Left cardiac atrium (tissue), 4 donors: ENCODE measurements at regions not wholly inside any gene's neighbourhood (a gene's known extent, or its start where the extent isn't known, plus 50 kb on each side); places are given as distances from the start of the nearest gene placed in this dataset.
A peak's percentile ranks its signal among the peaks of the same experiment; 100 is the strongest.
"Not testable (repeated sequence)": the region's sequence is repeated elsewhere in the genome, so short reads cannot be mapped to it uniquely, and the experiment has no call there.

ENCODE experiments used
- ATAC-seq, 2 donors: fragments of 200-7000 bp; cut with Tn5 transposase; one replicate each; pipeline ENCODE4 v1.9.1; 2020; ENCODE audit warnings: mild to moderate bottlenecking in 2 of 2, moderate library complexity in 2 of 2
- DNase-seq: peaks from one replicate; pipeline ENCODE4 v3.0.0-alpha.2; 2020
- intact Hi-C, 2 donors: fragments of 100-400 bp; cut with DNase I; formaldehyde crosslinking; loops; one replicate each; pipeline versions ENCODE4 v1.14.1 to v1.15.1; 2022 to 2023
- donor health status: DM: no; HTN: yes; CAD: no.
- donor health status: DM: no; HTN: yes; CAD: no; lungs with severe emphysema.
- donor health status: DM: yes; HTN: yes; CAD: no.
- donor health status: Dilated cardiomyopathy.

DNA sequence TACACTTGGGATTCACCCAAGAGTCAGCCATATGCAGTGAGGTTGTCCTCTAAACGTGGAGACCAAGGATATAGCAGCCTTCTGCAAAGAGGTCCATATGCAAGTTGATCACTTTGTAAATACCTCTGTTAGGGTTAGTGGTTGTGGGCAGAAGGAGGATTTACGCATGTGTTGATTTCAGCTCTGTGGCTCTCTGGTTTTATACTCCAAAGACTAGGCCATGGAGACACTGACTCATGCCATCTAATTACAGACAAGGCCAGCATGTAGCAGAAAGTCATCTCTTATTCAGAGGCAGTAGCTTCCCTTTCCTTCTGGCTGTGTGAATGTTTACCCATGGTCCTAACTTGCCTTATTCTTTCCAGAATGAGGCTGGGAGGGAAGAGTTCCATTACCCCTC lies 140.9 kb upstream of the GOLGA6L4 start:
- DNase-seq, intact Hi-C loops, ATAC-seq: not testable (repeated sequence)

GRCh38 chr15:84097053-84097452 lies 138.5 kb upstream of the GOLGA6L4 start:
- intact Hi-C loops: not testable (repeated sequence)

GRCh38 chr15:84098604-84099003 lies 137.0 kb upstream of the GOLGA6L4 start:
- ATAC-seq (no peak), DNase-seq (no peak)
- intact Hi-C loops: no loop called here

More at GRCh38 chr15:84097053-84097452, 138.5 kb upstream of the GOLGA6L4 start:
- ATAC-seq, DNase-seq: not testable (repeated sequence)

DNA sequence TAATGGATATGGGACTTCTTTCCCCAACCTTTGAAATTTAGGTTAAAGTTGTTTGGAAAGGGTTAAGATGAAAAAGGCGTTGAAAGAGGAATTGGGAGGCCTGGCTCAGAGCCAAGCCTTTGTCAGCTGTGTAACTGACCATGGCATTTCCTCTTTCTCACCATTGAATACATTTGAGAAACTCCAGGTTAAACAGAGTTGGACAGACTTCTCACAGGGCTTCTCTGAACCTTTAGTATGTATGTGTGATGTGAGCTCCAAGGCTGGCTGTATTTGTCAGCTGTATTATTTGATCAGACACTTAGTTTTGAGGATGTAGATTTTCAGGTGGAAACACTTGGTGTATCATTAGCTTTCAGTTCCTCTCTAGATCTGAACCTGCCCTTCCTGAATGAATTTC lies 136.4 kb upstream of the GOLGA6L4 start:
- intact Hi-C loops: no loop called here
- peak; percentile 52 for DNase-seq
- no peak for ATAC-seq

- DNase-seq (no peak), ATAC-seq (no peak)
- intact Hi-C loops: no loop called here
These were observed 132.2 kb upstream of the GOLGA6L4 start for GRCh38 chr15:84103345-84103744.

DNA sequence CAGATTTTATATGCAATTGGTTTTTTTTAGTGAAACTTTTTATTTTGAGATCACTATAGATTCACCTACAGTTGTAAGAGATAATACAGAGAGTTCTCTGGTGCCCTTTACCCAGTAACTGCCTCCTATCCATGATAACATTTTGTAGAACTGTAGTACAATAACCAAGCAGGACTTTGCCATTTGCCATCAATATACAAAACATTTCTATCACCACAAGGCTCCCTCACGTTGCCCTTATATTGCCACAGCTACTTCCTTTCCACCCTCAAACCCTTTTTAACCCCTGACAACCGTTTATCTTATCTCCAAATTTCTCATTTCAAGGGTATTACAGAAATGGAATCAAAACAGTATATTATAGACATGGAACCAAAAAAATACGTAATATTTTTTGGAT lies 130.7 kb upstream of the GOLGA6L4 start:
- ATAC-seq: no peak
- DNase-seq: no peak
- intact Hi-C loops: no loop called here

DNA sequence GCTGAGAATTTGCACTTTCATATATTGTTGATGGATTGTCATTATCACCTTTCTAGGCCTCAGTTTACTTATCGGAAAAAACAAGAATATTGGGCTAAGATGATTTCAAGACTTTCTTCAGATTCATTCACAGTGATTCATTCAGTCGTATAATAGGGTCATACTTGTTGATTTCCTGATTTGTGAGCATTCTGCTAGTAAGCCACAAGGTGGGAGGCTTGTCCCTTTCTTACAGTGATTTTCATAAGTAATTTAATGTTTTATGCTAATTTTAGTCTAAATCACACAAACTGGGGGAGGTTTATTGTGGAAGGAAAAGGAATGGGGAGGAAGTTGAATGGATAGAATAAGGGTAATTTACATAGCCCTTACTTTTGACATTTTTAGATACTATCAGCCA lies 126.8 kb upstream of the GOLGA6L4 start:
- no peak for ATAC-seq
- intact Hi-C loops: no loop called here
- no peak for DNase-seq

- ATAC-seq (no peak), DNase-seq (no peak)
- intact Hi-C loops: no loop called here
These were observed 124.0 kb upstream of the GOLGA6L4 start for GRCh38 chr15:84111575-84111974.

- intact Hi-C loops: no loop called here
- peak in 1 of 2 donors; percentile 36 for ATAC-seq
- DNase-seq: no peak
These were observed 123.5 kb upstream of the GOLGA6L4 start for GRCh38 chr15:84112025-84112424.

DNA sequence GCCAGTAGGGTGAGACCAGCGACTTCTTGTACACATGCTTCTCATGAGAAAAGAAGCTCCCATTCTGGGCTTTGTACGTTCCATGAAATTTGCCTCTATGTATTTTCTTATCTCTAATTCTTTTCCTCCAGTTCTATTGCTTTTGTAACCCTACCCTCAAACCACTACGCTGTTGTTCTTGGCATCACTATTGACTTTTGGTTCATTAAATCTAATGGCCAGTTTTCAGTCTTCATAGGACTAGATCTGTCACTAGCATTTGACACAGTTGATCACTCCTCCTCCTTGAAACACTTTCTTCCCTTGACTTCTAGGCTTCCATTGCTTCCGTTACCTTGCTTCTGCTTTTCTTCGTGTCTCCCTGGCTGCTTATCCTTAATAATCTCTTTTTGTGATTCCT lies 121.7 kb upstream of the GOLGA6L4 start:
- intact Hi-C loops: no loop called here
- ATAC-seq: no peak
- DNase-seq: no peak

DNA sequence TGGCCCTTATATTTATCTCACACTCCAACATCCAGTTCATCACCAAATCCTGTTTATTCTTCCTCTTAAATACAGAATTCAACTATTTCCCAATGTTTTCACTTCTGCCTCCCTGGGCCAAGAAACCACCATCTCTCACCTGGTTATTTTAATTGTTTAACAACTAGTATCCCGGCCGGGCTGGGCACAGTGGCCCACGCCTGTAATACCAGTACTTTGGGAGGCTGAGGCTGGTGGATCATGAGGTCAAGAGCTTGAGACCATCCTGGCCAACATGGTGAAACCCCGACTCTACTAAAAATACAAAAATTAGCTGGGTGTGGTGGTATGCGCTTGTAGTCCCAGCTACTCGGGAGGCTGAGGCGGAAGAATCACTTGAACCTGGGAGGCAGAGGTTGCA lies 120.9 kb upstream of the GOLGA6L4 start:
- DNase-seq, intact Hi-C loops, ATAC-seq: not testable (repeated sequence)

DNA sequence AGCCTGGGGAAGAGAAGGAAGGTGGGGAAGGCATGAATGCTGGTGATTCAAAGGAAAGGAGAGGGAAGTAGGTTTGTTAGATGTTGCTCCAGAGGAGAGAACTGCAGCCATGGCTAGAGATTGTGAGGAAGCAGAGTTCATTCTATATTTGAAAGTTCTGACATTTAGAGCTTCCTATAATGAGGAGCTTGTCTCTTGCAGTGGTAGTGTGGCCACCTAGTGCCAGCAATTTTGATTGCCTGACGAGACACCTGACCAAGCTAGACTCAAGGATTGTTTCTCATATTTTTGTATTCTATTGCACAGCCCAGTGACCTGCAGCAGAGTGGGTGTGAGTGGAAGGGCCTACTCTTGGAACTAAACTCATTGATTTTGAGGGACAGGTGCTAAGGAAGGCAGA lies 116.2 kb upstream of the GOLGA6L4 start:
- DNase-seq, ATAC-seq, intact Hi-C loops: not testable (repeated sequence)

- DNase-seq, ATAC-seq, intact Hi-C loops: not testable (repeated sequence)
These were observed 114.7 kb upstream of the GOLGA6L4 start for GRCh38 chr15:84120903-84121302.

DNA sequence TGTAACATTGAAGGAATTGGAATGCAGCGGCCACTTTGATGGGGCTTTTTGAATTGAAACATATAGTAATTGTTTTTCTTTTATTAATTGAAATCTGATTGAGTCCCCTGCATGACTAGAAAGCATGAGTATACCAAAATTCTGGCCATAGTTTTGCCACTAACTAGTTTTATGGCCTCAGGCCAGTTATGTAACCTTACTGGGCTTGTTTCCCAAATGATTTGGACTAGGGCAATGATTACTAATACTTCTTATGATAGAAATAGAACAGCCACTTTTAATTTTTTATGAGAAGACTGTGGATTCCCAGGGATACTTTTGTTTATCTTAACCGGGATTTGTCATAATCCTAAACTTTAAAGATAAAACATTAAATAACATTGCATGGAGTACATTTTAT lies 106.9 kb upstream of the GOLGA6L4 start:
- DNase-seq, ATAC-seq: not testable (repeated sequence)

DNA sequence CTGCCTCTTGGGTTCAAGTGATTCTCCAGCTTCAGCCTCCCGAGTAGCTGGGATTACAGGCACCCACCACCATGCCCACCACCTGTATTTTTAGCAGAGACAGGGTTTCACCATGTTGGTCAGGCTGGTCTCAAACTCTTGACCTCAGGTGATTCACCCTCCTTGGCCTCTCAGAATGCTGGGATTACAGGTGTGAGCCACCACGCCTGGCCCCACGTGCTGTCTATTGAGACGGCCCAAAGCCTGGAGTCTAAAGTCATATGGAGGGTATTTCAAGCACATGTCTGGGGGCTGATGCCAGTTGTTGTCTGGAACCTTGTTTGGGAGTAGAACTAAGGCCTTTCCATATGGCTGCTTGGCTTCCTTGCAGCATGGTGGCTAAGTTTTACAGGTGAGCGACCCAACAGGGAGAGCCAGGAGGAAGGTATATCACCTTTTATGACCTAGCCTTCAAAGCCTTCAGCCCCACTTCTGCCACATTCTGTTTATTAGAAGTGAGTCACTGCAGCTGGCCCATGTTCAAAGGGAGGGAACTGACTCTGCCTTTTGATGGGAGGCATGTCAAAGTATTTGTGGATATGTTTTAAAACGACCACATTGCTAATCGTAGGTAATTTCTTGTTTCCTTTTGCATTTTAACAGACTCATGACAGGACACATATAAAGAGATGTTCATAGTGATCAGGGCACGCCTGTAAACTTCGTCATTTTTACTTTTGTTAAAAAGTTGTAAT lies 105.3 kb upstream of the GOLGA6L4 start:
- ATAC-seq: peak in 1 of 2 donors; percentile 76
- DNase-seq, intact Hi-C loops: not testable (repeated sequence)

More for the DNA sequence above, 106.9 kb upstream of the GOLGA6L4 start:
- intact Hi-C loops: not testable (repeated sequence)

DNA sequence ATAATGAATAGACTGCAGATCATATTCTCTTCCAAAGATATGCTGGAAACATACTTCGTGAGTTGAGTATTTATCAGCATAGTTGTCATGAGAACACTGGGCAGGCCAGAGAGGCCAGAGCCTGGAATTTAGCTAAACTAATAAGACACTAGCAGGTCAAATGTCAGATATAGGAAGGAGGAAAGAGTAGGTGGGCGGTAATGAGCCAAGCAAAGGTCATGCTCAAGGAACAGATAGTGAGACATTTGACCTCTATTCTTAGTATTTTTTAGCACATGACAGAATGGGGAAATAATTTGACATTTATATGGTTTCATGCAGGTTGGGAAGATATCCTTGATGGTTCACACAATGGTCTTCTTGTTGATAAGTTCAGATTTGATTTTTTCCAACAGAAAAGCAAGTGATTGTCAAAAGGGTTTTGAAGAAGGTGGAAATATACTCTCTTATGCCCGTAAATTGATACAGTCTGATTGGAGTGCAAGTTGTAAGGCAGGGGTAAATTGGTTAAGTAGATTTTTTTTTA lies 99.6 kb upstream of the GOLGA6L4 start:
- DNase-seq, ATAC-seq, intact Hi-C loops: not testable (repeated sequence)

DNA sequence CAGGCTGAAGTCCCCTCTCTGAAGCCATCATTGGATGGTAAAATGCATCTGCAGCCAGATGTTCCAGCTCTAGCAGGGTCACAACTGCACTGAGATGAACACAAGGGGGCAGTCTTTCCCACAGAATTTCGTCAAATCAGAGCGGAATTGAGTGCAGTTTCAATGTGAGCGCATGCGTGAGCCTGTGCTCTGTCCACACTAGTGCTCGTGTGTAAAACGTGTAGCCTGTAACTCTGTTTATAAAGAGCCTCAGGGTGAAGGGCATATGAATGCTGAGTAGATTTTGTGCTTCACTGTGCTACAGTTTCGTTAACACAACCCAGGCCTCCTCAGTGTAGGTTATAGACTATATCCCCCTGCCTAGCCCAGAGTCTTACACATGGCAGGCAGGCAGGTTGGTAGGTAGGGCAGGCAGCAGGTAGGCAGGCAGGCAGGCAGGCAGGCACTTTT lies 92.7 kb upstream of the GOLGA6L4 start:
- intact Hi-C loops: no loop called here
- DNase-seq (peak; percentile 68), ATAC-seq (peak; percentile 95 to 97)

DNA sequence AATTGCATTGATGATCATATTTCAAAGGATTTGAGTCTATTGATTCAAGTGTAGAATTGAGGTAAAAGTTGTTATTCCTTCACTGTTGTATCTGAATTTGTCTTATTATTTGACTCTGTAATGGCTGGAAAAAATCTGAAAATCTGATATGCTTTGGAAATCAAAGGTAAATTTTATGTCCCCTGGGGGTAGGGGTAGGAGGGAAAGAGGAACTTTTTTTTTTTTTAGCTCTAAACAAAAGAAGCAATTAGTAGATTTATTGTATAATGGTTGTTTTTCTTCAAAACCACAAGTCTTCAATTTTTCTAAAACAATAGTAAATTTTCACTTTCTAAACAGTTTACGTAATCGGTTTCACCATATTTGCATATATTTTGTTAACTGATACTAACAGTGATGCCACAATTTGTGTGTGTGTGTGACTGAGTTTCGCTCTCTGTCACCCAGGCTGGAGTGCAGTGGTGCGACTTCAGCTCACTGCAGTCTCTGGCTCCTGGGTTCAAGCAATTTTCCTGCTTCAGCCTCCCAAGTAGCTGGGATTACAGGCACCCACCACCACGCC lies 91.7 kb upstream of the GOLGA6L4 start:
- DNase-seq (no peak), ATAC-seq (no peak)
- intact Hi-C loops: no loop called here

- DNase-seq, intact Hi-C loops: not testable (repeated sequence)
- ATAC-seq: peak in 1 of 2 donors; percentile 22
These were observed 90.6 kb upstream of the GOLGA6L4 start for GRCh38 chr15:84144946-84145345.

GRCh38 chr15:84146299-84146698 lies 89.3 kb upstream of the GOLGA6L4 start:
- intact Hi-C loops, ATAC-seq, DNase-seq: not testable (repeated sequence)
